ENCODE measurements at regions not wholly inside any gene's neighbourhood (a gene's known extent, or its start where the extent isn't known, plus 50 kb on each side); places are given as distances from the start of the nearest gene placed in this dataset.

DNA sequence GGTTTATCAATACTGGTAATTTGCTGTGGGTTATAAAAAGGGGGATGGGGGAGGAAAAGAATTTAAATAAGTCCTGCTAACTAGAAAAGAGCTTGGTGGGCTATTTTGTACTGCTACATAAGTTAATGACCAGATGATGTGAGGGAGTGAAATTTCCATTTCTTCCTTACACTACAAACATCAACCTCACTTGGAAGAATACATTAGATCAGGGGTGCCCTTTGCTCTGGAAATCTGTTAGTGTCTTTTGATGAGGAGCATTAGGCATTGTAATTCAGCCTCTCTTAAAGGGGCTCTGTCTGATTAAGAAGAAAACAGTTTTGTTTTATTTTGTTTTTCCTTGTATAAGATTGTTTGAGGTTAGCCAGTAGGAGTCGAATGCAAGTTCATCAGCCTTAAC, 576.4 kb upstream of the TBL1XR1 start:
- TF ChIP-seq, protein P1, sequence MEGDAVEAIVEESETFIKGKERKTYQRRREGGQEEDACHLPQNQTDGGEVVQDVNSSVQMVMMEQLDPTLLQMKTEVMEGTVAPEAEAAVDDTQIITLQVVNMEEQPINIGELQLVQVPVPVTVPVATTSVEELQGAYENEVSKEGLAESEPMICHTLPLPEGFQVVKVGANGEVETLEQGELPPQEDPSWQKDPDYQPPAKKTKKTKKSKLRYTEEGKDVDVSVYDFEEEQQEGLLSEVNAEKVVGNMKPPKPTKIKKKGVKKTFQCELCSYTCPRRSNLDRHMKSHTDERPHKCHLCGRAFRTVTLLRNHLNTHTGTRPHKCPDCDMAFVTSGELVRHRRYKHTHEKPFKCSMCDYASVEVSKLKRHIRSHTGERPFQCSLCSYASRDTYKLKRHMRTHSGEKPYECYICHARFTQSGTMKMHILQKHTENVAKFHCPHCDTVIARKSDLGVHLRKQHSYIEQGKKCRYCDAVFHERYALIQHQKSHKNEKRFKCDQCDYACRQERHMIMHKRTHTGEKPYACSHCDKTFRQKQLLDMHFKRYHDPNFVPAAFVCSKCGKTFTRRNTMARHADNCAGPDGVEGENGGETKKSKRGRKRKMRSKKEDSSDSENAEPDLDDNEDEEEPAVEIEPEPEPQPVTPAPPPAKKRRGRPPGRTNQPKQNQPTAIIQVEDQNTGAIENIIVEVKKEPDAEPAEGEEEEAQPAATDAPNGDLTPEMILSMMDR (IDR thresholded peaks at IDR 0.05), result no peak
- TF ChIP-seq POLR2A (IDR thresholded peaks at IDR 0.05), result no peak
- no peak for TF ChIP-seq EP300 (IDR thresholded peaks at IDR 0.05)

Measured in ovary (tissue), 3 donors.